NCI-H526 (cell line): ENCODE measurements at regions not wholly inside any gene's neighbourhood (a gene's known extent, or its start where the extent isn't known, plus 50 kb on each side); places are given as distances from the start of the nearest gene placed in this dataset.

Source experiments
- DNase-seq, 2 experiments: peaks; one replicate each; lab custom pipeline; 2025; lab: John Stamatoyannopoulos, UW

- no peak for DNase-seq
Observed at GRCh38 chr9:108239696-108240321, 616.0 kb downstream of the ACTL7B start.

DNA sequence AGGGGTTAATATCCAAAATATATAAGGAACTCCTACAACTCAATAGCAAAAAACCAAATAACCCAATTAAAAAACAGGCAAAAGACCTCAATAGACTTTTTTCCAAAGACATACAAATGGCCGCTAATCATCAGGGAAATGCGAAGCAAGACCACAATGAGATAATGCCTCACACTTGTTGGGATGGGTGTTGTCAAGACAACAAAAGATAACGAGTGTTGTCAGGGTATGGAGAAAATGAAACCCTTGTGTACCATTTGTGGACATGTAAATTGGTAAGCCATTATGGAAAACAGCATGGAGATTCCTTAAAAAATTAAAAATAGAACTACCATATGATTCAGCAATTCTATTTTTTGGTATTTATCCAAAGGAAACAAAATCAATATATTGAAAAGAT lies 620.2 kb downstream of the ACTL7B start:
- DNase-seq: peak; percentile 39 to 55

GRCh38 chr9:108234811-108235210 lies 621.0 kb downstream of the ACTL7B start:
- DNase-seq: no peak

GRCh38 chr9:108225149-108225800 lies 630.5 kb downstream of the ACTL7B start:
- DNase-seq: no peak

DNA sequence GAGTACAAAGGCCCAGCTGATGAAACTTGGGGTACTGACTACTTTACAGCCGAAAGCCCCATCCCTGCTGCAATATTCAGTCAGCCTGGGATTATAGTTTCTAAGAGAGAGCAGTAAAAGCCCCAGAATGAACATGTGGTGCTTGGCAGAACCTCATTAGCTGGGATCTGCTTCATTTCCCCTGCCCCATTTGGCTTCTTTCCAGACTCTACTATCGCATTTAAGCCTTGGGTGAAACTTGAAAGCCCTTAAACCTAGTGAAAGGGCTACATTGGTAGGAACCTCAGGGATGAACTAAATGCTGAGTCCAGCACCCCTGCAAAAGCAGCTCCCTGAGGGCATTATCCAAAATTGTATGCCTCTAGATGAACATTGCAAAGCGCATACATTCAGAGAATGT lies 631.1 kb downstream of the ACTL7B start:
- DNase-seq: no peak

DNA sequence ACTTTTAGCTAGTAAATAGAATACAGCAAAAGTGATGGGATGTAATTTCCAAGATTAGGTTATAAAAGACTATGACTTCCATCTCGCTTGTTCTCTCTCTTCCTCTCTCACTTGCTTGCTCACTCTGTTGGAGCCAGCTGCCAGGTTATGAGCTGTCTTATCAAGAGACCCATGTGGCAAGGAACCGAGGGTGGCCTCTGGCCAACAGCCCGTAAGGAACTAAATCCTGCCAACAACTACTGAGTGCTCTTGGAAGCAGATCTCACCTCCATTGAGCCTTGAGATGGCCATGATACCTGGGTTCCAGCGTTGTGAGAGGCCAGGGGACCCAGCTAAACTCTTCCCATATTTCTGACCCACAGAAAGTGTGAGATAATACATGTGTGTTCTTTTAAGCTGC lies 636.1 kb downstream of the ACTL7B start:
- DNase-seq: no peak

GRCh38 chr9:108217431-108218349 lies 638.1 kb downstream of the ACTL7B start:
- no peak for DNase-seq

GRCh38 chr9:108213511-108213910 lies 642.3 kb downstream of the ACTL7B start:
- no peak for DNase-seq

DNA sequence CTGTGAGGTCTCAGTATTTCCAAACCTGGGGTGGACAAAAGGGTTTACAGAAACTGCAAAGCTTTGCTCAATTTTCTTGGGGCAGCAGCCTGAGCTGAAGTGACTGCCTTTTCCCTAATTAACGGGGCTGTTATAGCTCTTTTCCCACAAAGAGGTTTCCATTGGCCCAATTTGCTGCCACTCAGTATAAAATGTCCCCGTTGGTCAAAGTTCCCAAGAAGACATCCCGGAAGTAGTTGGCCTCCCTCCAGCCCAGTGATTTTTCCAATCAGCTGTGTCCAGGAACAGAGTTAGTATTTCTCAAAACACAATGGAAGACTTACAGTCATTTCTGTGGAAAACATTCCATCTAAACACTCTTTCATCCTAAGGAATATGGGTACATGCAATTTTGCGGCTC lies 643.6 kb downstream of the ACTL7B start:
- no peak for DNase-seq

DNA sequence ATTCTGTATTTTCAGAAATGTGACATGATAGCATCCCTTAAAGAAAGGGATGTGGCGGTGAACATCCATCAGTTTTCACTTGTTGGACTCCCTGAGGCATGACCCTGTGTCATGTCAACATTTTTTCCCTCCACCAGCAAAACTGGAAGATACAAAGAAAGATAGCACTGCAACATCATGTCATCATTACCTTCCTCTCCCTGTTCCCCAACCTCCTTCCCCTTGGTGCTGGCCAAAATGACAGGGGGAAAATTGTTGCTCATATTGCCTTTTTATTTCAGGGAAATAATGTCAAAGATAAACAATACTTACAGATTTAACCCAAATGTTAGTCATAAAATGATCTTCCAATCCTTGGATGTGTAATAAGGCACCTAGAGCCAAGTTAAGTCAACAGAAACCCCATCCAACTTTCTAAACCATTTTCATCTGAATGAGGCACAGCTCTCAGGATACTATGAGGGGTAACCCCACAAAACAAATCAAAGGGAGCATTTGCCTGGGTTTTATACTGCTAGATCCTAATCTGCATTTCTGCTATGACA lies 644.3 kb downstream of the ACTL7B start:
- DNase-seq: no peak

DNA sequence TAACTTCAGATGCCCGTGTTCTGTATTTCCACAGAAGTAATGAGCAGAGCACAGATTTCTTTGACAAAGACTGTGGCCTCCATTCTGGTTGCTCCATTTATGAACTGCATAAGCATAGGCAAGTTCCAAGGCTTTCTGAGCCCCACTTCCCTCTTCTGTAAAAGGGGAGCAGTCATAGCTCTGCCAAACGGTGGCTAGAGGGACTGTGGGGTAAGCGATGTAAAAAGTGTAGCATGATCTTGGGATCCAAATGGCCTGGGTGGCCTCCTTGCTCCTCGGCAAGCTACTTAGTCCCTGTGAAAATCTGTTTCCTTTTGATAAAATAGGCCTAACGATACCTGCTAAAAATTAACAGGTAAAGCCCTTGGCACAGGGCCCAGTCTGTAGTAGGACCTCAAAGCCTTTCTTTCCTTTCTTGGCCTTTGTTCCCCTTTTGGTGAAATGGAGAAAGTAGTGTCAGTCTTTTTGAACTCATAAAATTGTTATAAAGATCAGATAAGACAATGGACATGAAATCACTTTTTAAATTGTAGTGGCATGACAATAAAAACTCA lies 646.6 kb downstream of the ACTL7B start:
- no peak for DNase-seq

DNA sequence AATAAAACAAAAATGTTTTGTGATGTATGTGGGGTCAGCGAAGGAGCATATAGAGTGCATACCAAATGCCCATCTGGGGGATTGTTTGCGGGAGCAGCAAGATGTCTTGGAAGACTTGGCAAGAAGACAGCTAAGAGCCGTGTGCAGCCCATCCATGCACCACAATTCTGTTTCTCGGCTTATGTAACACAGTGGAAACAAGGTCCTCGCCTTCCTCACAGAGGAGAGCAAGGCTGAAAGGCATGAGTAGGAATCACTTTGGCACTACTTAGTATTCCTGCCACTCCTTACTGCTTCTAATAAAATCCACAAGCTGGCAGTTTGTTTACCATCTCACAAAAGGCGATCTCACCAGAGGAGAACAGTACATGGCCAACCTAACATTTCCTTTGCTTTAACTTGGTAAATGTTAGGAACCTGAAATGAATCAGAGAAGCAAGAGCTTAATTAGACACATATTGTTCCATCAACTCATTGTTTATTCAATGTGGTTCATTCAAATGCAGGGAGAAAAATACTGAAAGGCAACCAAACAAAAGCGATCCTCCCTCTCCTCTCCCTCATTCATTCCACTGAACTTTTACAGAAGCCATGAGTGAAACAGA lies 648.1 kb downstream of the ACTL7B start:
- DNase-seq: no peak

DNA sequence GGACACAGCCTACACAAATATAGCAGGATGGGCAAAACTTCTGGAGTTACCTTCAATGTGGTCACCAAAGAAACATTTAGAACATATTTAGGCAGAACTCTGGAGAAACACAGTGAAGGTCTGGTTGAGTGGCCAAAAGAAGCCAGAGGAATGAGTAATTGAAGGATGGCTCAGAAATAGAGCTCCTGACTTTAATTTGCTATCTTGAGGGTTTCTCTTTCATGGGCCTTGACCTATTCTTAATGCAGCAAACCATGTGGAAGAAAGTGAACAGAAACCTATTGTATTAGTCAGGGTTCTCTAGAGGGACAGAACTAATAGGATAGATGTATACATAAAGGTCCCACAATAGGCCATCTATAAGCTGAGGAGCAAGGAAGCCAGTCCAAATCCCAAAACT lies 650.5 kb downstream of the ACTL7B start:
- no peak for DNase-seq

GRCh38 chr9:108197899-108198298 lies 657.9 kb downstream of the ACTL7B start:
- DNase-seq: no peak

GRCh38 chr9:108197008-108197365 lies 658.8 kb downstream of the ACTL7B start:
- DNase-seq: no peak

DNA sequence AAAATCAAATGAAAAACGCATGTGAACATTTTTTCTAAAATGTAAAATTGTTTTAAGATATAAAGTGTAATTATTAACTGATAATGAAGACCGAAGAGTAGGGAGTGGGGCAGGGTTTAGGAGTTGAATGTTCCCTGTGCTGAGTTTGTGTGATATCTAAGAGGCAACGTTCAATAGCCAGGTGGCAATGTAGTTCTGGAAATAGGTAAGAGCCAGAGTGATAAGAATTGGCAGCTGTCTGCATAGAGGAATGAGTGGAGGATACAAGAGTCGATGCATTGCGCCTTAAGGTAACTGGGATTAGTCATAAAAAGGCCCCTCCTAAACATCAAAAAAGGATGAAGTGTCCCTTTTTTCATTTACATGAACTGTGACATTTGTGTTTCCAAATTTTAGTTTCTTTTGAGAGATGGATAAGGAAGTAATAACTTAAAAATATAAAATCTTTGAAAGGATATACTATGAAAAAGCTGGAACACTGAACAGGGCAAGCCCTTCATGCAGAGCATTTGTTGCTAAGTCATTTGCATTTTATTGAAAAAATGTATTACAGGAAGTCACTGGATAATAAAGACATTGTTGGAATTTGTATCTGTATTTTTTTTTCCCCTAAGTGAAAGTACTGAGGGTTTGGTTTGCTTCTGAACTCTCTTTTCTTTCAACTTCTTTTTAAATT lies 659.3 kb downstream of the ACTL7B start:
- DNase-seq: peak in 1 of 2 experiments; percentile 12

- DNase-seq: no peak
Observed at GRCh38 chr9:108194154-108194553, 661.6 kb downstream of the ACTL7B start.

- DNase-seq: no peak
Observed at GRCh38 chr9:108193026-108193710, 662.6 kb downstream of the ACTL7B start.

DNA sequence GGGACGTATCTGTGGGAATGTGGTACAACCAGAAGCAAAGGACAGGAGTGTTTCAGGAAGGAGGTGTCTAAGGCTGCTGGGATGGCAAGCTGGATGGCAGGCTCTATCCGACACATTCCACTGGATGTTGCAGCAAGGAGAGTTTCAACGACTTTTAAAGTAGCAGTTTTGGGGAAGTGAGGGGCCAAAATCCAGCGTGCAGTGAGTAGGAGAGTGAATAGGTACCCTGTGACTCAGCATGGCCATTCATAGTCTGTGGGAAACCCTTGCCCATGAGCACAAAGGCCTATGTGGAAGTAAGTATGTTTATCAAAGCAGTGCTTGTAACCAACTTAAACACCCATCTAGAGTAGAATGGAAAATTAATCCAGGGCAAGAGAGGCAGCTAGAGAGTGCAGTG lies 664.7 kb downstream of the ACTL7B start:
- DNase-seq: no peak

DNA sequence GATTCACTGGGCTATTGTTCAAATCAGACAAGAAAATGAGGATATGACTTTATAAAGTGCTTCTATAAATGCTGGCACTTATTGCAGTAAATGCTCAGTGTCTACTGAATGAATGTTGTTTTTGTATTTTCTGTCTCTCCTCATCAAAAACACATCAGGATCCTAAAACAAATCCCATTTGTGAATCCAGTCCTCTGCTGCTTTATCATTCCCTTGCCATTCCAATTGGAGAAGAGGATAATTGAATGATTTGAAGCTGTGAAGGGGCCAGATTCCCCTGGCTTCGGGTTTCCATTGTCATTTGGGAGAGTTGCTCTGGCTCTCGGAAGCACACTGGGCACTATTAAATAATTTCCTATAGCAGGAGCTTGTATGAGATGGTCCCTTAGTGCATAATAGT lies 666.8 kb downstream of the ACTL7B start:
- DNase-seq: no peak

GRCh38 chr9:108188482-108188881 lies 667.3 kb downstream of the ACTL7B start:
- no peak for DNase-seq
